ENCODE measurements at regions not wholly inside any gene's neighbourhood (a gene's known extent, or its start where the extent isn't known, plus 50 kb on each side); places are given as distances from the start of the nearest gene placed in this dataset.

GRCh38 chr3:18989237-18989795, 159.0 kb upstream of the KCNH8 start:
- Histone ChIP-seq H2AFZ (ENCODE audit: control insufficient read depth, low read length) (no peak overlapping the region), H3K79me2 (ENCODE audit: control insufficient read depth, insufficient read depth, low read length) (no peaks in the 10 kb centered on the region), H3K4me3 (ENCODE audit: control insufficient read depth in 2 of 3, extremely low read depth in 1 of 3, insufficient read depth in 2 of 3, low read depth in 1 of 3, low read length in 3 of 3) (no peak overlapping the region), H3K9me3 (ENCODE audit: control insufficient read depth, low read depth, low read length) (no peaks in the 10 kb centered on the region), H4K20me1 (ENCODE audit: control insufficient read depth, extremely low read depth, insufficient read depth, low read length) (no peaks in the 10 kb centered on the region), H3K4me2 (ENCODE audit: control insufficient read depth, extremely low read depth, insufficient read depth, low read depth, low read length) (no peak overlapping the region), H3K9me1 (ENCODE audit: control insufficient read depth, extremely low read depth, insufficient read depth, low read length) (no peaks in the 10 kb centered on the region), H3K27ac (ENCODE audit: control insufficient read depth, insufficient read depth, low read length) (no peak overlapping the region), H3K36me3 (ENCODE audit: control insufficient read depth in 2 of 2, extremely low read depth in 1 of 2, insufficient read depth in 2 of 2, low read length in 2 of 2) (no peaks in the 10 kb centered on the region), H3K4me1 (ENCODE audit: control insufficient read depth, extremely low read depth, insufficient read depth, low read length) (no peaks in the 10 kb centered on the region), H3K9ac (ENCODE audit: control insufficient read depth, extremely low read depth, insufficient read depth, low read length) (no peak overlapping the region), H3K27me3 (ENCODE audit: control insufficient read depth, extremely low read depth, insufficient read depth, low read length) (no peaks in the 10 kb centered on the region)
- dilution Hi-C loops (cut with MboI; ENCODE audit: extremely low pct_ligation_motif_present, low sequenced_read_pairs), result no loop called here
- TF ChIP-seq CTCF (optimal IDR thresholded peaks at IDR 0.05 in 1 of 3, IDR thresholded peaks at IDR 0.05 in 1 of 3, conservative IDR thresholded peaks at IDR 0.05 in 1 of 3; ENCODE audit: extremely low read depth in 1 of 3, insufficient read depth in 2 of 3, low read length in 3 of 3) (no peak), EZH2 (IDR thresholded peaks at IDR 0.05; ENCODE audit: low read length) (no peak)
- DNase-seq (ENCODE audit: low read depth, low spot score) (no peak), FAIRE-seq (no peak)

- Histone ChIP-seq H3K4me2 (ENCODE audit: control insufficient read depth, extremely low read depth, insufficient read depth, low read depth, low read length) (no peak overlapping the region), H2AFZ (ENCODE audit: control insufficient read depth, low read length) (no peak overlapping the region), H3K36me3 (ENCODE audit: control insufficient read depth in 2 of 2, extremely low read depth in 1 of 2, insufficient read depth in 2 of 2, low read length in 2 of 2) (no peaks in the 10 kb centered on the region), H3K79me2 (ENCODE audit: control insufficient read depth, insufficient read depth, low read length) (no peaks in the 10 kb centered on the region), H3K27me3 (ENCODE audit: control insufficient read depth, extremely low read depth, insufficient read depth, low read length) (no peaks in the 10 kb centered on the region), H3K27ac (ENCODE audit: control insufficient read depth, insufficient read depth, low read length) (no peak overlapping the region), H3K4me3 (ENCODE audit: control insufficient read depth in 2 of 3, extremely low read depth in 1 of 3, insufficient read depth in 2 of 3, low read depth in 1 of 3, low read length in 3 of 3) (no peak overlapping the region), H3K9ac (ENCODE audit: control insufficient read depth, extremely low read depth, insufficient read depth, low read length) (no peak overlapping the region), H3K9me1 (ENCODE audit: control insufficient read depth, extremely low read depth, insufficient read depth, low read length) (no peaks in the 10 kb centered on the region), H3K4me1 (ENCODE audit: control insufficient read depth, extremely low read depth, insufficient read depth, low read length) (no peaks in the 10 kb centered on the region), H4K20me1 (ENCODE audit: control insufficient read depth, extremely low read depth, insufficient read depth, low read length) (no peaks in the 10 kb centered on the region), H3K9me3 (ENCODE audit: control insufficient read depth, low read depth, low read length) (no peaks in the 10 kb centered on the region)
- TF ChIP-seq CTCF (optimal IDR thresholded peaks at IDR 0.05 in 1 of 3, IDR thresholded peaks at IDR 0.05 in 1 of 3, conservative IDR thresholded peaks at IDR 0.05 in 1 of 3; ENCODE audit: extremely low read depth in 1 of 3, insufficient read depth in 2 of 3, low read length in 3 of 3) (peak in 2 of 3 experiments; percentile 45 to 55), EZH2 (IDR thresholded peaks at IDR 0.05; ENCODE audit: low read length) (no peak)
- dilution Hi-C loops (cut with MboI; ENCODE audit: extremely low pct_ligation_motif_present, low sequenced_read_pairs), result no loop called here
- no peak for DNase-seq (ENCODE audit: low read depth, low spot score)
- no peak for FAIRE-seq
Observed at GRCh38 chr3:18988614-18989229, 159.6 kb upstream of the KCNH8 start.

Measured in keratinocyte (primary cell).